Stimulated activated naive CD8-positive, alpha-beta T cell treated with anti-CD3 and anti-CD28 coated beads, Interleukin-15, amount 100 ng/mL, for 72 hours (primary cell): ENCODE measurements at regions not wholly inside any gene's neighbourhood (a gene's known extent, or its start where the extent isn't known, plus 50 kb on each side); places are given as distances from the start of the nearest gene placed in this dataset.

Experiments used
- ATAC-seq: fragments of 150-1000 bp; cut with Tn5 transposase; 2 replicates; pipeline ENCODE4 v1.10.0; 2021; ENCODE audit warnings: mild to moderate bottlenecking, moderate library complexity
- DNase-seq, 2 donors: peaks; one replicate each; pipeline ENCODE4 v3.0.0; 2021 to 2022
- H3K27ac Mint-ChIP-seq, 2 donors: one replicate each; pipeline ENCODE4 v1.8.0; 2022; ENCODE audit warnings: mild to moderate bottlenecking in 2 of 2, mixed read lengths in 2 of 2, moderate library complexity in 2 of 2
- H3K27me3 Mint-ChIP-seq: one replicate; pipeline ENCODE4 v1.8.0; 2022; ENCODE audit warnings: mixed read lengths
- H3K4me1 Mint-ChIP-seq: one replicate; pipeline ENCODE4 v1.8.0; 2022; ENCODE audit warnings: mild to moderate bottlenecking, mixed read lengths
- H3K4me3 Mint-ChIP-seq, 2 donors: one replicate each; pipeline ENCODE4 v1.8.0; 2022; ENCODE audit warnings: mild to moderate bottlenecking in 2 of 2, mixed read lengths in 2 of 2, moderate library complexity in 1 of 2
- H3K9me3 Mint-ChIP-seq, 2 donors: one replicate each; pipeline ENCODE4 v1.8.0; 2022; ENCODE audit warnings: mixed read lengths in 2 of 2

- ATAC-seq = peak; percentile 78
- Mint-ChIP-seq H3K27ac (peak overlapping the region in 1 of 2 donors; percentile 4), H3K9me3 (peaks cover 0 to 17% of the 10 kb centered on the region in 2 donors), H3K27me3 (no peaks in the 10 kb centered on the region), H3K4me1 (peaks cover 6% of the 10 kb centered on the region), H3K4me3 (no peak overlapping the region)
- DNase-seq = no peak
Measured at GRCh38 chr1:5273280-5274003, 619.0 kb downstream of the AJAP1 start.

DNA sequence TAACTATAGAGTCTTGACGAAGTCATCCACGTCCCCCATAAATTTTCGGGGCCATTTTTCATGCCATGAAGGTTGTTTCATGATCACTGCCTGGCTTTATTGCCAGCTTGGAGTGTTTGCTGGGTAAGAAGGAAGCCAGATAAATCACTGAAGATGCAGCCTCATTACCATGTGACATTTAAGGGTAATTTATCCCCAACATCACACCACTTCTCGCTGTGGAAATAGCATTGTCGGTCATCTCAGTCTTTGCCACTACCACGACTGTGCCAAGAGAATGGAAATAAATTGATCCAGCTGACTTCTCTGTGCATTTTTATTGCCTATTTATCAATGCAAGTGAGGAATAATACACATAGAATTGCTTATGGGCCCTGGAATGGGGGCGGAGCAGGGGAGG is 617.9 kb downstream of the AJAP1 start:
- H3K4me1 Mint-ChIP-seq = peaks cover 6% of the 10 kb centered on the region
- no peaks in the 10 kb centered on the region for H3K27me3 Mint-ChIP-seq
- peaks cover 0 to 19% of the 10 kb centered on the region in 2 donors for H3K9me3 Mint-ChIP-seq
- ATAC-seq (no peak), DNase-seq (no peak)
- H3K4me3 Mint-ChIP-seq = no peak overlapping the region
- H3K27ac Mint-ChIP-seq = no peak overlapping the region

DNA sequence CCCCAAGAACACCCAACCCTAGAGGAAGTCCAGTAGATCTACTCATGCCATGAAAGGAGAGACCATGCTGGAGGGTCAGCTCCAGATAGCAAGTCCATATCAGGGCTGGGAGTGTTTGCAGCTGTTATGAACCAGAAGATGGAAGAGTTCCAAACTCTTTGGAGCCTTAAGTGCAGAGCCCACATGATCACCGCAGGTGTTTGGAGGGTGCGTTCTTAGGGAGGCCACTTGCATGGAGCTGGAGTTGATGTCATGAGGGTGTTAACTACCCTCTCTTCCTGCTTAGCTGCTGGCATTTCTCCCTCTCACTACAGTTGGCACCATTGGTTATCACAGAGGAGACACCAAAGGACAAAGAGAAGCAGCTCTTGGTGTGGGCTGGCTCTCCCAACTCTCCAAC is 616.9 kb downstream of the AJAP1 start:
- H3K27ac Mint-ChIP-seq = no peak overlapping the region
- H3K4me3 Mint-ChIP-seq = no peak overlapping the region
- peaks cover 6% of the 10 kb centered on the region for H3K4me1 Mint-ChIP-seq
- peaks cover 0 to 19% of the 10 kb centered on the region in 2 donors for H3K9me3 Mint-ChIP-seq
- H3K27me3 Mint-ChIP-seq = no peaks in the 10 kb centered on the region
- DNase-seq = no peak
- no peak for ATAC-seq

DNA sequence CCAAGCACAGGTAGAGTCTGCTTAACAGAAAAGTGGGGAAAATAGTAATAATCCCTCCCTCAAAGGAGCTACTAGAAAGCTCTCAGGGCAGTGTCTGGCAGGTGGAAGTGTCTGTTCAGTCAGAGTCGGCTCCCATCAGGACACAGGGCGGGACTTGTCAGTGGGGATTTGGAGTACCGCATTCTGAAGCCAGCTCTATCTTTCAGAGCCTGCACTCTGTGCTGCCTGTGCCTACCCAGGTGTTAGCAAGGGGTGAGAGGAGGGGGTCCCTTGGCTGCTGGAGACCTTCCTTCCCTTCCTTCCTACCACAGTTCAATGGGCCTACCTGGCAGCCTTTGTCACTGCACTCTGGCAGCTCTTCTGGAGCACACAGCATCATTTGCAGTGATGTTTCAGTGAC is 615.5 kb downstream of the AJAP1 start:
- no peak for ATAC-seq
- no peak overlapping the region for H3K4me3 Mint-ChIP-seq
- peaks cover 0 to 19% of the 10 kb centered on the region in 2 donors for H3K9me3 Mint-ChIP-seq
- no peak for DNase-seq
- no peaks in the 10 kb centered on the region for H3K27me3 Mint-ChIP-seq
- H3K4me1 Mint-ChIP-seq = peaks cover 6% of the 10 kb centered on the region
- H3K27ac Mint-ChIP-seq = peak overlapping the region in 1 of 2 donors; percentile 32

GRCh38 chr1:5267603-5268235 is 613.3 kb downstream of the AJAP1 start:
- ATAC-seq = no peak
- H3K9me3 Mint-ChIP-seq = peaks cover 0 to 32% of the 10 kb centered on the region in 2 donors
- H3K27ac Mint-ChIP-seq = no peak overlapping the region
- no peak overlapping the region for H3K4me3 Mint-ChIP-seq
- no peak for DNase-seq
- H3K4me1 Mint-ChIP-seq = no peaks in the 10 kb centered on the region
- H3K27me3 Mint-ChIP-seq = no peaks in the 10 kb centered on the region

- Mint-ChIP-seq H3K4me1 (no peaks in the 10 kb centered on the region), H3K9me3 (peaks cover 4 to 37% of the 10 kb centered on the region in 2 donors), H3K27ac (no peak overlapping the region), H3K27me3 (no peaks in the 10 kb centered on the region), H3K4me3 (no peak overlapping the region)
- no peak for DNase-seq
- no peak for ATAC-seq
Measured at GRCh38 chr1:5265438-5266075, 611.1 kb downstream of the AJAP1 start.

DNA sequence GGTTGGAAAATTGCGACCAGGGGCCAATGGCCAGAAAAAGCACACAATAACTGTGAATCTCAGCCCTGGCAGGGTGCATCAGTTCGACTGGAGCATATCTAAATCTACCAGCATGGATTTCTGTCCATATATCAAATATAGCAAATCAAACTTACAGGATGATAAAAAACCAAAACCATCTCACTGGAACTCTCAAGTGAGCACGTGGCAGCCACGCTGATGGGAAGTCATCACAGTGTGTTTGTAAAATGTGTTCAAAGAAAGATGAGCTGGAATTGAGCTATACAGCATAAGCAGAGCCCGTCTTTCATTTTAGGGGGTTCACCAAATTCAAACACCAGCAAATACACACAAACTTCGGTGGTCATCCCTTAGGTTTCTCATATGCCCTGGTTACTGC is 610.1 kb downstream of the AJAP1 start:
- H3K27ac Mint-ChIP-seq = no peak overlapping the region
- no peaks in the 10 kb centered on the region for H3K27me3 Mint-ChIP-seq
- ATAC-seq = no peak
- no peak for DNase-seq
- peaks cover 9 to 41% of the 10 kb centered on the region in 2 donors for H3K9me3 Mint-ChIP-seq
- no peak overlapping the region for H3K4me3 Mint-ChIP-seq
- H3K4me1 Mint-ChIP-seq = no peaks in the 10 kb centered on the region

DNA sequence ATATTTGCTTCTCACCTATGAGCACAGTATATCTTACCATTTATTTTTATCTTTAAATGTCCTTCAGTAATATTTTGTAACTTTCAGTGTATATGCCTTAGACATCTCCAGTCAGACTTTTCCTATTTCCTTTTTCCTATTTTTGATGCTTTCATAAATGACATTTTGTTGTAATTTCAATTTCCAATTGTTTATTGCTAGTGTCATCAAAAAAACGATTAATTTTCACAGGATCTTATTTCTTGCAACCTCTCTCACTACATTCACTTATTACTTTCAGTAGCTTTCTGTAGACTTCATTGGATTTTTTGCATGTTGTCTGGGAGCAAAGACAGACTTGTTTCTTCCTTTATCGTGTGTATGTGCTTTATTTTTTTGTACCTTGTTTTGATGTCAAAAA is 602.4 kb downstream of the AJAP1 start:
- Mint-ChIP-seq H3K27ac (no peak overlapping the region), H3K9me3 (peaks cover 18 to 41% of the 10 kb centered on the region in 2 donors), H3K4me3 (no peak overlapping the region), H3K4me1 (no peaks in the 10 kb centered on the region), H3K27me3 (no peaks in the 10 kb centered on the region)
- no peak for DNase-seq
- ATAC-seq = no peak

- no peak for DNase-seq
- no peak overlapping the region for H3K27ac Mint-ChIP-seq
Measured at GRCh38 chr1:5254975-5255374, 600.6 kb downstream of the AJAP1 start.

DNA sequence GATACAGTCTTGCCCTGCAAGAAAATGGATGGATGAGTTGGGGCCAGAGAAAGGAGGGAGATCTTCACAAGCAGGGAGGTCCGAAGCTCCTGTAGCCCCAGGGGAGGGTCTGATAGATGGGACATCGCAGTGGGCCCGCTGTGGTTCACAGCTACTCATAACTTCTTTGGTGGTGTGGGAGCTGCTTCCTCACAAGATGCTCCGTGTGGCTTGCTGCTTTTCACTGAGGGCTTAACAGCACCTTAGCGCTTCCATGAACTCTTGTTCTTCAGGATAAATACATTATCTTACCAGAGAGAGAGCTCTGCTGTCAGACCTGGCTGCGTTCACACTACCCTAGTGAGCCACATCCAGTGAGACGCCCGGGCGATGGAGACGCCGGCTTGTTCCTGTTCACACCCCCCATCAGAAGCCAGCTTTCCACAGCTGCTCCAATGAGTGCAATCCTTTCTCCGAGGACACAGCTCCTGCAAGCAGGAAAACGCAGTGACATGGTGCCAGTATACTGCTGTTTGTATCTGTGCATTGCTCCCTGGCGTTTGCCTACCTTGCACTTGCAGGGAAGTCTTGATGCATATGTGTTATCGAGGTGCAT is 599.8 kb downstream of the AJAP1 start:
- no peak for DNase-seq
- no peak for ATAC-seq
- Mint-ChIP-seq H3K4me3 (no peak overlapping the region), H3K27me3 (no peaks in the 10 kb centered on the region), H3K4me1 (no peaks in the 10 kb centered on the region), H3K9me3 (peaks cover 15 to 34% of the 10 kb centered on the region in 2 donors), H3K27ac (no peak overlapping the region)

More at GRCh38 chr1:5254975-5255374, 600.6 kb downstream of the AJAP1 start:
- Mint-ChIP-seq H3K4me3 (no peak overlapping the region), H3K27me3 (no peaks in the 10 kb centered on the region), H3K4me1 (no peaks in the 10 kb centered on the region), H3K9me3 (peaks cover 23 to 41% of the 10 kb centered on the region in 2 donors)
- no peak for ATAC-seq

DNA sequence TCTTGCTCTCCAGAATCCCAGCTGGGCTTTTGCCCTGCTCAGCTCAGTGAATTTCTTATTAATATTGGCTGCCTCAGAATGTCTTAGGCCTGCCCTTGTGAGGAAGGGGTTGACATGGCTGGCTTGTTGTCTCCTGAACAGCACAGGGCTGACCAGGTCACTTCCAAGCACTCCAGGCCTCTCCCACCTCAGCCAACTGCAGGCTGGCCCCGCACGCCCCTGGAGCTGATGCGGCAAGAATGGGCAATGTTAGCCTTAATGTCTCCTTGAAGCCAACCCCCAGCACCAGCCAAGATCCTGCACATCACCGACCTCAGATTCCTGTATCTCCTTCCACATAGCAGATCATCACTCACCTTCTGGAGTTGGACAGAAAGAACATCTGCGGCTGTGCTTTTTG is 598.6 kb downstream of the AJAP1 start:
- ATAC-seq = no peak
- H3K9me3 Mint-ChIP-seq = peaks cover 6 to 22% of the 10 kb centered on the region in 2 donors
- DNase-seq = no peak
- H3K27ac Mint-ChIP-seq = no peak overlapping the region
- no peaks in the 10 kb centered on the region for H3K4me1 Mint-ChIP-seq
- H3K27me3 Mint-ChIP-seq = no peaks in the 10 kb centered on the region
- no peak overlapping the region for H3K4me3 Mint-ChIP-seq

DNA sequence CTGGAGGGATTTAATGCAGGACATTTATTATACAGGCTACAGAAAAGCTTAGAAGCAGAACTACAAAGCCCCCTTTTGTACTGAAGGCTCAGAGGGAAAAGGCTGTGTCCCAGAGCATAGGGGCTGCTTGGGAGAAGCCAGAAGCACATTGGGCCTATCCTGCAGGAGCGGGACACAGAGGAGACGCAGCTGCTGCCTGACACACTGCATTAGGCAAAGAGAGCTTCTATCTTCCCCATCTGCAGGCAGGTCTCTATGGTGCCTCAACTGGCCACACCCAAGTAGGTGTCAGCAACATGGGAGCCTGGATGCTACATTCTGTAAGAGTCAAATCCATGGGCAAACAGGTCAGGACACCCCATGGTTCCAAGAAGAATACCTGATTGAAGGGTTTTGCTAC is 595.9 kb downstream of the AJAP1 start:
- DNase-seq (no peak), ATAC-seq (no peak)
- peaks cover 7% of the 10 kb centered on the region for H3K27me3 Mint-ChIP-seq
- no peak overlapping the region for H3K27ac Mint-ChIP-seq
- H3K9me3 Mint-ChIP-seq = peaks cover 12 to 17% of the 10 kb centered on the region in 2 donors
- no peaks in the 10 kb centered on the region for H3K4me1 Mint-ChIP-seq
- no peak overlapping the region for H3K4me3 Mint-ChIP-seq

GRCh38 chr1:5245348-5245747 is 590.9 kb downstream of the AJAP1 start:
- DNase-seq = no peak
- no peak for ATAC-seq
- H3K9me3 Mint-ChIP-seq = peaks cover 7% of the 10 kb centered on the region in 2 donors
- peaks cover 7% of the 10 kb centered on the region for H3K27me3 Mint-ChIP-seq
- H3K4me3 Mint-ChIP-seq = no peak overlapping the region
- H3K4me1 Mint-ChIP-seq = peaks cover 6% of the 10 kb centered on the region
- H3K27ac Mint-ChIP-seq = no peak overlapping the region

DNA sequence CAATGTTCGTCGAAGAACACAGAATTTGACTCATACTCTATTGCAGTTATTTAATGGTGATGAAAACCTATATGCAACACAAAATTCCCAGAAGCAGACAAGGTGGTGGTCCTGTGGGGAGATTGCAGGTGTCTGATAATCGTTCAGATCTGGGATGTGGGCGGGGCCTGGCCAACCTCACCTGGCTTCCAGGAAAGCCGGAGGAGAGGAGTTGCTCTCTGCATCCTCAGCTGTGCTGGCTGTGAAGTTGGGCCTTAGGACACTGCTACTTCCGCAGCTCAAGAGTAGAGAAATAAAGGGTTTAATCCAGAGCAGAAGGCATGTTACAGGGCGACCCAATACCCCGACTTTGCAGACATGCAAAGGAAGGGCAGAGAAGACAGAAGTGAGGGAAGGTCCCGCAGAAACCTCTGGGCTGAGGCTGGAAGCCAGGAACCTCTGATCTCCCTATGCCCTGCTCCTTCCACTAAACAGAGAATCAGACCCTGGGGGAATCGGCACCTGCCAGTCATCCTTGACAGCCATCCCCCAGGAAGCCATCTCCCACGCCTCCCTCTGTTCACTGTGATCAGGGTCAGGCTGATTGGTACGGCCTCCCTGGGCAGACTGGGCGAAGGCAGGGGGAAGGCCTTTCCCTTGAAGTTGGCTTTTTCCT is 590.3 kb downstream of the AJAP1 start:
- H3K27ac Mint-ChIP-seq = no peak overlapping the region
- peaks cover 6% of the 10 kb centered on the region for H3K4me1 Mint-ChIP-seq
- H3K9me3 Mint-ChIP-seq = peaks cover 7% of the 10 kb centered on the region in 2 donors
- peaks cover 7% of the 10 kb centered on the region for H3K27me3 Mint-ChIP-seq
- no peak for DNase-seq
- ATAC-seq = no peak
- H3K4me3 Mint-ChIP-seq = no peak overlapping the region

GRCh38 chr1:5242850-5243249 is 588.4 kb downstream of the AJAP1 start:
- peak overlapping the region in 1 of 2 donors; percentile 57 for H3K27ac Mint-ChIP-seq
- ATAC-seq (no peak), DNase-seq (no peak)
- H3K9me3 Mint-ChIP-seq = peaks cover 7% of the 10 kb centered on the region in 2 donors
- peaks cover 7% of the 10 kb centered on the region for H3K27me3 Mint-ChIP-seq
- H3K4me3 Mint-ChIP-seq = no peak overlapping the region
- peaks cover 6% of the 10 kb centered on the region for H3K4me1 Mint-ChIP-seq
